ENCODE measurements at regions not wholly inside any gene's neighbourhood (a gene's known extent, or its start where the extent isn't known, plus 50 kb on each side); places are given as distances from the start of the nearest gene placed in this dataset.

DNA sequence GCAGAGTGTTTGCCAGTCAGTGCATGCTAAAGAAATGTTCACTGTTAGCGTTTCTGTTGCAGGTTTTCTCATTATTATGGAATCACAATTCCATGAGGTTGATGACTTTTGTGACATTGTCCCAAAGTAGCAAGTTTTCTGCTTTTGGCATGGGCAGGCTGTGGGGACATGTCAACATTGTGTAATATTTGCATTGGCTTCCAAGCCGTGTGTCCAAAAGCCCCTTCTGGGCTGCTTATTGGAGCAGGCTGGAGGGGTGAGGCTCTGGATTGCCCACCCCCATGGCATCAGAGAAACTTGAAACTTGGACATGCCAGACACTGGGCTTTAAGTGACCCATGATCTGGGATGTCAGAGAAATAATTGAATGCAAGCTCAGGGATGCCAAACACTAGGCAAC, 90.7 kb downstream of the RTL9 start:
- Histone ChIP-seq H4K20me1 (ENCODE audit: control insufficient read depth, extremely low read depth, insufficient read depth, low read length) (no peaks in the 10 kb centered on the region), H3K36me3 (ENCODE audit: control insufficient read depth, insufficient read depth, low read length) (no peaks in the 10 kb centered on the region), H3K27ac (ENCODE audit: insufficient read depth, low read length) (no peak overlapping the region), H3K9me3 (ENCODE audit: control insufficient read depth, insufficient read depth, low read depth, low read length) (no peaks in the 10 kb centered on the region), H3K4me1 (ENCODE audit: control insufficient read depth, extremely low read depth, insufficient read depth, low read length) (no peaks in the 10 kb centered on the region), H3K27me3 (ENCODE audit: control insufficient read depth, insufficient read depth, low read length) (peaks cover 3% of the 10 kb centered on the region), H3K9ac (ENCODE audit: insufficient read depth, low read length) (no peak overlapping the region), H3K79me2 (ENCODE audit: control insufficient read depth, insufficient read depth, low read length) (no peaks in the 10 kb centered on the region), H3K4me3 (replicated peaks in 1 of 4; ENCODE audit: control extremely low read depth in 1 of 4, insufficient read depth in 1 of 4, low read depth in 3 of 4, low read length in 4 of 4) (no peak overlapping the region), H3K4me2 (ENCODE audit: extremely low read depth, insufficient read depth, low read length) (no peak overlapping the region), H2AFZ (ENCODE audit: low read length) (no peak overlapping the region)
- TF ChIP-seq, protein P1, sequence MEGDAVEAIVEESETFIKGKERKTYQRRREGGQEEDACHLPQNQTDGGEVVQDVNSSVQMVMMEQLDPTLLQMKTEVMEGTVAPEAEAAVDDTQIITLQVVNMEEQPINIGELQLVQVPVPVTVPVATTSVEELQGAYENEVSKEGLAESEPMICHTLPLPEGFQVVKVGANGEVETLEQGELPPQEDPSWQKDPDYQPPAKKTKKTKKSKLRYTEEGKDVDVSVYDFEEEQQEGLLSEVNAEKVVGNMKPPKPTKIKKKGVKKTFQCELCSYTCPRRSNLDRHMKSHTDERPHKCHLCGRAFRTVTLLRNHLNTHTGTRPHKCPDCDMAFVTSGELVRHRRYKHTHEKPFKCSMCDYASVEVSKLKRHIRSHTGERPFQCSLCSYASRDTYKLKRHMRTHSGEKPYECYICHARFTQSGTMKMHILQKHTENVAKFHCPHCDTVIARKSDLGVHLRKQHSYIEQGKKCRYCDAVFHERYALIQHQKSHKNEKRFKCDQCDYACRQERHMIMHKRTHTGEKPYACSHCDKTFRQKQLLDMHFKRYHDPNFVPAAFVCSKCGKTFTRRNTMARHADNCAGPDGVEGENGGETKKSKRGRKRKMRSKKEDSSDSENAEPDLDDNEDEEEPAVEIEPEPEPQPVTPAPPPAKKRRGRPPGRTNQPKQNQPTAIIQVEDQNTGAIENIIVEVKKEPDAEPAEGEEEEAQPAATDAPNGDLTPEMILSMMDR (conservative IDR thresholded peaks at IDR 0.05 in 1 of 2, IDR thresholded peaks at IDR 0.05 in 1 of 2; ENCODE audit: low read depth in 1 of 2, low read length in 2 of 2) = no peak
- TF ChIP-seq EZH2 (IDR thresholded peaks at IDR 0.05; ENCODE audit: low read length, missing control alignments) = no peak
- no peak for DNase-seq (ENCODE audit: low read depth in 2 of 2)

DNA sequence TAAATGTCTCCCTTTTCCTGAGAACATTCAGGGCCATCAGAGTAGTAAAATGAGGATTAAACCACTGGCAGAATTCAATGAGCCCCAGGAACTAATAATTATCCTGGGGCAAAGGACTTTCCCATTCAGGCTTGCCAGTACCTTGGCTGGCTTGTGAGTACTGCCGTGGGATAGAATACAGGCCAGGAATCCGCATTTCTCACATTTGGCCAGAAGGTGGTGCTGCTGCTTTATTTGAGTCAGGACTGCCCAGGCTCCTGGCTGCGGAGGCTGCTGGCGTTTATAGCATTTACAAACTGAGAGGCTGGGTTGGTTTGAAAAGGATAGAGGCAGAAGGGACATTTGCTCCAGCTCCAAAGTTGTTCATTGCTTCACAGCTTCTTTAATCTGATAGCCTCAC, 91.4 kb downstream of the RTL9 start:
- H3K9me3 ChIP-seq (ENCODE audit: control insufficient read depth, insufficient read depth, low read depth, low read length) = no peaks in the 10 kb centered on the region
- no peaks in the 10 kb centered on the region for H3K36me3 ChIP-seq (ENCODE audit: control insufficient read depth, insufficient read depth, low read length)
- no peak overlapping the region for H3K27ac ChIP-seq (ENCODE audit: insufficient read depth, low read length)
- peak; percentile 50 to 68 for DNase-seq (ENCODE audit: low read depth in 2 of 2)
- no peaks in the 10 kb centered on the region for H3K27me3 ChIP-seq (ENCODE audit: control insufficient read depth, insufficient read depth, low read length)
- H3K4me3 ChIP-seq (replicated peaks in 1 of 4; ENCODE audit: control extremely low read depth in 1 of 4, insufficient read depth in 1 of 4, low read depth in 3 of 4, low read length in 4 of 4) = no peak overlapping the region
- no peak overlapping the region for H3K9ac ChIP-seq (ENCODE audit: insufficient read depth, low read length)
- H3K79me2 ChIP-seq (ENCODE audit: control insufficient read depth, insufficient read depth, low read length) = no peaks in the 10 kb centered on the region
- H3K4me2 ChIP-seq (ENCODE audit: extremely low read depth, insufficient read depth, low read length) = no peak overlapping the region
- H3K4me1 ChIP-seq (ENCODE audit: control insufficient read depth, extremely low read depth, insufficient read depth, low read length) = no peaks in the 10 kb centered on the region
- H2AFZ ChIP-seq (ENCODE audit: low read length) = no peak overlapping the region
- no peaks in the 10 kb centered on the region for H4K20me1 ChIP-seq (ENCODE audit: control insufficient read depth, extremely low read depth, insufficient read depth, low read length)
- no peak for TF ChIP-seq EZH2 (IDR thresholded peaks at IDR 0.05; ENCODE audit: low read length, missing control alignments)
- TF ChIP-seq, protein P1 (conservative IDR thresholded peaks at IDR 0.05 in 1 of 2, IDR thresholded peaks at IDR 0.05 in 1 of 2; ENCODE audit: low read depth in 1 of 2, low read length in 2 of 2) = peak; percentile 58 to 70

DNA sequence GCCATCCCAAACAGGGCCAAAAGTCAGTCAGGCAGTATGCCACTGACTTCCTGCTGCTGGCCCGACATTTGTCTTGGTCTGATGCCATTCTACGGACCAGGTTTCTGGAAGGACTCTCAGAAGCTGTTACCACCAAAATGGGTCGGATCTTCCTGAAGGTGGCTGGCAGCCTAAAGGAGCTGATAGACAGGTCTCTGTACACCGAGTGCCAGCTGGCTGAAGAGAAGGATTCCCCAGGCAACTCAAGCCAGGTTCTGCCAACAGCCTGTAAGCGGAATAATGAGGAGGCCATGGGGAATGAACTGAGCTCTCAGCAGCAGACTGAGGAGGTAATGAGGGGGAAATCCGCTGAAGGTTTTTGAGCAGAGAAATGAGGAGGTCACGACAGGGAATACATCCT, 95.7 kb downstream of the RTL9 start:
- Histone ChIP-seq H3K4me1 (ENCODE audit: control insufficient read depth, extremely low read depth, insufficient read depth, low read length) (no peaks in the 10 kb centered on the region), H3K4me2 (ENCODE audit: extremely low read depth, insufficient read depth, low read length) (no peak overlapping the region), H3K27me3 (ENCODE audit: control insufficient read depth, insufficient read depth, low read length) (no peaks in the 10 kb centered on the region), H4K20me1 (ENCODE audit: control insufficient read depth, extremely low read depth, insufficient read depth, low read length) (no peaks in the 10 kb centered on the region), H3K27ac (ENCODE audit: insufficient read depth, low read length) (no peak overlapping the region), H2AFZ (ENCODE audit: low read length) (no peak overlapping the region), H3K79me2 (ENCODE audit: control insufficient read depth, insufficient read depth, low read length) (no peaks in the 10 kb centered on the region), H3K9ac (ENCODE audit: insufficient read depth, low read length) (no peak overlapping the region), H3K4me3 (replicated peaks in 1 of 4; ENCODE audit: control extremely low read depth in 1 of 4, insufficient read depth in 1 of 4, low read depth in 3 of 4, low read length in 4 of 4) (no peak overlapping the region), H3K9me3 (ENCODE audit: control insufficient read depth, insufficient read depth, low read depth, low read length) (no peaks in the 10 kb centered on the region), H3K36me3 (ENCODE audit: control insufficient read depth, insufficient read depth, low read length) (no peaks in the 10 kb centered on the region)
- no peak for DNase-seq (ENCODE audit: low read depth in 2 of 2)
- TF ChIP-seq, protein P1 (conservative IDR thresholded peaks at IDR 0.05 in 1 of 2, IDR thresholded peaks at IDR 0.05 in 1 of 2; ENCODE audit: low read depth in 1 of 2, low read length in 2 of 2) = no peak
- TF ChIP-seq EZH2 (IDR thresholded peaks at IDR 0.05; ENCODE audit: low read length, missing control alignments) = no peak

Measured in fibroblast of lung (primary cell).